ENCODE measurements at regions not wholly inside any gene's neighbourhood (a gene's known extent, or its start where the extent isn't known, plus 50 kb on each side); places are given as distances from the start of the nearest gene placed in this dataset.

- Histone ChIP-seq H3K9ac (ENCODE audit: insufficient read depth in 1 of 2, low read length in 2 of 2) (no peak overlapping the region), H3K4me3 (no peak overlapping the region), H3K27ac (ENCODE audit: low read depth in 1 of 2, low read length in 1 of 2) (no peak overlapping the region), H3K9me3 (ENCODE audit: control insufficient read depth in 4 of 4, insufficient read depth in 3 of 4, low read length in 3 of 4) (peaks cover 0 to 2% (median 0%) of the 10 kb centered on the region in 4 donors), H3K36me3 (ENCODE audit: control insufficient read depth in 4 of 4, insufficient read depth in 4 of 4, low read length in 4 of 4) (no peaks in the 10 kb centered on the region), H3K27me3 (ENCODE audit: control insufficient read depth in 3 of 3, insufficient read depth in 3 of 3, low read length in 2 of 3) (peaks cover 0 to 4% (median 0%) of the 10 kb centered on the region in 3 donors), H3K4me1 (ENCODE audit: control insufficient read depth in 5 of 5, insufficient read depth in 5 of 5, low read length in 5 of 5) (peaks cover 0 to 4% (median 0%) of the 10 kb centered on the region in 5 donors)
- TF ChIP-seq, protein P1, sequence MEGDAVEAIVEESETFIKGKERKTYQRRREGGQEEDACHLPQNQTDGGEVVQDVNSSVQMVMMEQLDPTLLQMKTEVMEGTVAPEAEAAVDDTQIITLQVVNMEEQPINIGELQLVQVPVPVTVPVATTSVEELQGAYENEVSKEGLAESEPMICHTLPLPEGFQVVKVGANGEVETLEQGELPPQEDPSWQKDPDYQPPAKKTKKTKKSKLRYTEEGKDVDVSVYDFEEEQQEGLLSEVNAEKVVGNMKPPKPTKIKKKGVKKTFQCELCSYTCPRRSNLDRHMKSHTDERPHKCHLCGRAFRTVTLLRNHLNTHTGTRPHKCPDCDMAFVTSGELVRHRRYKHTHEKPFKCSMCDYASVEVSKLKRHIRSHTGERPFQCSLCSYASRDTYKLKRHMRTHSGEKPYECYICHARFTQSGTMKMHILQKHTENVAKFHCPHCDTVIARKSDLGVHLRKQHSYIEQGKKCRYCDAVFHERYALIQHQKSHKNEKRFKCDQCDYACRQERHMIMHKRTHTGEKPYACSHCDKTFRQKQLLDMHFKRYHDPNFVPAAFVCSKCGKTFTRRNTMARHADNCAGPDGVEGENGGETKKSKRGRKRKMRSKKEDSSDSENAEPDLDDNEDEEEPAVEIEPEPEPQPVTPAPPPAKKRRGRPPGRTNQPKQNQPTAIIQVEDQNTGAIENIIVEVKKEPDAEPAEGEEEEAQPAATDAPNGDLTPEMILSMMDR (IDR thresholded peaks at IDR 0.05; ENCODE audit: control extremely low read depth, extremely low read depth): no peak
- ATAC-seq (ENCODE audit: insufficient read depth, low FRiP score): no peak
- 47 to 52% methylated on average over 11 of the region's 11 CpGs for WGBS, 2 donors
- DNase-seq: no peak
Observed at GRCh38 chr20:60693496-60694133, 558.4 kb upstream of the CDH4 start.

DNA sequence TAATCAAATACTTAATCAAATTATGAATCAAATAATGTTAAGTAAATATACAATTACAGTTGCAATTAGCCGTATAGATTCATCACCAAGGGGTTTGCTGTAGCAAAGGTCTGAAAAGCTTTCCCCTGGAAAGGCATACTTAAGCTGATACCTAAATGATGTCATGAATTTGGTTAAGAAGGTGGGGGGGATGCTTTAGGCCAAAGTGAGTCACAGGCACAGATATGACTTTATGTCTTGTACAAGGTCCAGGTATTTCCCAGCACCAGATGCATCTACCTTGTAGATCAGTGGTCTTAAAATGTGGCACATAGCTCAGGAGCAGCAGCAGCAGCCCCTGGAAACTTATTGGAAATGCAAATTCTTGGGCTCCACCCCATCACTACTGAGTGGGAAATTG lies 557.3 kb upstream of the CDH4 start:
- H3K4me1 ChIP-seq (ENCODE audit: control insufficient read depth in 5 of 5, insufficient read depth in 5 of 5, low read length in 5 of 5): peaks cover 0 to 4% (median 0%) of the 10 kb centered on the region in 5 donors
- H3K36me3 ChIP-seq (ENCODE audit: control insufficient read depth in 4 of 4, insufficient read depth in 4 of 4, low read length in 4 of 4): no peaks in the 10 kb centered on the region

GRCh38 chr20:60695226-60696000 lies 556.6 kb upstream of the CDH4 start:
- 70 to 72% methylated on average over 7 of the region's 7 CpGs for WGBS, 2 donors
- no peak for DNase-seq

More for the DNA sequence above, 557.3 kb upstream of the CDH4 start:
- TF ChIP-seq, protein P1 (IDR thresholded peaks at IDR 0.05; ENCODE audit: control extremely low read depth, extremely low read depth): no peak
- no peak for ATAC-seq (ENCODE audit: insufficient read depth, low FRiP score)
- 90 to 92% methylated on average over 1 of the region's 1 CpG for WGBS, 2 donors
- Histone ChIP-seq H3K27ac (ENCODE audit: low read depth in 1 of 2, low read length in 1 of 2) (no peak overlapping the region), H3K9me3 (ENCODE audit: control insufficient read depth in 4 of 4, insufficient read depth in 3 of 4, low read length in 3 of 4) (peaks cover 0 to 2% (median 0%) of the 10 kb centered on the region in 4 donors), H3K4me3 (no peak overlapping the region), H3K9ac (ENCODE audit: insufficient read depth in 1 of 2, low read length in 2 of 2) (no peak overlapping the region), H3K27me3 (ENCODE audit: control insufficient read depth in 3 of 3, insufficient read depth in 3 of 3, low read length in 2 of 3) (peaks cover 0 to 4% (median 0%) of the 10 kb centered on the region in 3 donors)
- DNase-seq: no peak

More at GRCh38 chr20:60695226-60696000, 556.6 kb upstream of the CDH4 start:
- no peak for ATAC-seq (ENCODE audit: insufficient read depth, low FRiP score)
- Histone ChIP-seq H3K27ac (ENCODE audit: low read depth in 1 of 2, low read length in 1 of 2) (no peak overlapping the region), H3K27me3 (ENCODE audit: control insufficient read depth in 3 of 3, insufficient read depth in 3 of 3, low read length in 2 of 3) (peaks cover 0 to 4% (median 0%) of the 10 kb centered on the region in 3 donors), H3K4me3 (no peak overlapping the region), H3K4me1 (ENCODE audit: control insufficient read depth in 5 of 5, insufficient read depth in 5 of 5, low read length in 5 of 5) (peaks cover 0 to 4% (median 0%) of the 10 kb centered on the region in 5 donors), H3K9ac (ENCODE audit: insufficient read depth in 1 of 2, low read length in 2 of 2) (no peak overlapping the region), H3K36me3 (ENCODE audit: control insufficient read depth in 4 of 4, insufficient read depth in 4 of 4, low read length in 4 of 4) (no peaks in the 10 kb centered on the region), H3K9me3 (ENCODE audit: control insufficient read depth in 4 of 4, insufficient read depth in 3 of 4, low read length in 3 of 4) (peaks cover 0 to 2% (median 0%) of the 10 kb centered on the region in 4 donors)
- TF ChIP-seq, protein P1 (IDR thresholded peaks at IDR 0.05; ENCODE audit: control extremely low read depth, extremely low read depth): no peak

Measured in lung (tissue), 11 donors.